HCT116 (cell line): ENCODE measurements at regions not wholly inside any gene's neighbourhood (a gene's known extent, or its start where the extent isn't known, plus 50 kb on each side); places are given as distances from the start of the nearest gene placed in this dataset.

ENCODE experiments used
- ATAC-seq: fragments of 200-7000 bp; cut with Tn5 transposase; 2 replicates; pipeline ENCODE4 v1.9.1; 2020; ENCODE audit warnings: mild to moderate bottlenecking, moderate library complexity
- BruUV-seq: library from RNA; stranded (reverse); fragments of 400-500 nt; replicated peaks from 2 replicates; lab custom pipeline; 2021; lab: Mats Ljungman, UMichigan
- CTCF ChIA-PET: fragments of 300-600 bp; sonication (Branson Sonifier 250); formaldehyde crosslinking; loops from one replicate; lab custom pipeline; 2021; ENCODE audit warnings: antibody characterized with exemption; lab: Charles Lee
- POLR2A ChIA-PET: fragments of 300-600, 350-600 bp; sonication (Branson Sonifier 250); formaldehyde crosslinking; loops from one replicate; lab custom pipeline; 2021; ENCODE audit warnings: antibody characterized with exemption; lab: Charles Lee
- RAD21 ChIA-PET, 2 experiments: fragments of 300-600 bp; sonication (Branson Sonifier 250); formaldehyde crosslinking; loops; one replicate each; lab custom pipeline; 2023; ENCODE audit warnings: low total read pairs in 2 of 2; ENCODE audit not compliant: uncharacterized antibody in 2 of 2, unreplicated experiment in 2 of 2, low non-redundant PET in 1 of 2; lab: Charles Lee
- DNase-seq: peaks from one replicate; pipeline ENCODE4 v3.0.0-alpha.2; 2010; ENCODE audit warnings: low read depth, low spot score
- H2AFZ ChIP-seq: fragments of 200-600 bp; shearing (Covaris generic), sonication (generic); 2 replicates; pipeline ENCODE4 v1.6.1; 2017; ENCODE audit warnings: low read depth, mixed run types, mixed read lengths, antibody characterized with exemption, low read length; ENCODE audit not compliant: poor library complexity, severe bottlenecking
- H3K27ac ChIP-seq: 2 replicates; pipeline ENCODE4 v1.5.1; 2012; ENCODE audit warnings: low read depth, low read length
- H3K27me3 ChIP-seq: fragments of 200-600 bp; sonication (generic); 2 replicates; pipeline ENCODE4 v1.6.1; 2016; ENCODE audit warnings: mixed run types, low read length, mixed read lengths; ENCODE audit not compliant: insufficient read depth
- H3K36me3 ChIP-seq, 2 experiments: fragments of 200-500 bp in 1 of 2; fragments of 200-600 bp in 1 of 2; sonication (Bioruptor generic) in 1 of 2; sonication (generic) in 1 of 2; 2 replicates each; pipeline versions ENCODE4 v1.5.1 to v1.6.1; 2014 to 2016; ENCODE audit warnings: low read length in 2 of 2, inconsistent platforms in 1 of 2, mixed read lengths in 1 of 2, mixed run types in 1 of 2; ENCODE audit not compliant: insufficient read depth in 2 of 2, control insufficient read depth in 1 of 2
- H3K4me1 ChIP-seq, 2 experiments: fragments of 200-600 bp in 1 of 2; sonication (generic) in 1 of 2; 2 replicates each; pipeline versions ENCODE4 v1.5.1 to v1.6.1; 2012 to 2017; ENCODE audit warnings: low read length in 2 of 2, inconsistent platforms in 1 of 2, mild to moderate bottlenecking in 1 of 2, mixed read lengths in 1 of 2, mixed run types in 1 of 2, moderate library complexity in 1 of 2; ENCODE audit not compliant: insufficient read depth in 2 of 2, control insufficient read depth in 1 of 2
- H3K4me2 ChIP-seq: fragments of 200-600 bp; sonication (generic); 2 replicates; pipeline ENCODE4 v1.6.1; 2017; ENCODE audit warnings: mixed run types, low read length, mixed read lengths
- H3K4me3 ChIP-seq, 2 experiments: fragments of 200-600 bp in 1 of 2; sonication (generic) in 1 of 2; replicated peaks in 1 of 2; 2 replicates each; pipeline ENCODE4 v1.5.1; 2011 to 2016; ENCODE audit warnings: low read length in 2 of 2, control low read depth in 1 of 2, low read depth in 1 of 2, mild to moderate bottlenecking in 1 of 2, mixed read lengths in 1 of 2, mixed run types in 1 of 2
- H3K79me2 ChIP-seq: fragments of 200-600 bp; sonication (generic); 2 replicates; pipeline ENCODE4 v1.6.1; 2017; ENCODE audit warnings: mild to moderate bottlenecking, mixed run types, low read length, moderate library complexity, mixed read lengths; ENCODE audit not compliant: insufficient read depth
- H3K9ac ChIP-seq: fragments of 200-600 bp; sonication (generic); 2 replicates; pipeline ENCODE4 v1.6.1; 2016; ENCODE audit warnings: low read length, mixed read lengths
- H3K9me2 ChIP-seq: fragments of 200-600 bp; sonication (generic), shearing (Covaris generic); 2 replicates; pipeline ENCODE4 v1.6.1; 2017; ENCODE audit warnings: mixed run types, mild to moderate bottlenecking, moderate library complexity; ENCODE audit not compliant: insufficient read depth
- H3K9me3 ChIP-seq, 2 experiments: fragments of 200-500 bp in 1 of 2; fragments of 200-600 bp in 1 of 2; sonication (Bioruptor generic) in 1 of 2; sonication (generic) in 1 of 2; 2 replicates each; pipeline ENCODE4 v1.6.1; 2014 to 2017; ENCODE audit warnings: low read length in 2 of 2, mixed read lengths in 2 of 2, inconsistent platforms in 1 of 2, low read depth in 1 of 2, mild to moderate bottlenecking in 1 of 2, mixed run types in 1 of 2, moderate library complexity in 1 of 2; ENCODE audit not compliant: control insufficient read depth in 1 of 2, insufficient read depth in 1 of 2
- H4K20me1 ChIP-seq: fragments of 200-600 bp; sonication (generic), shearing (Covaris generic); 2 replicates; pipeline ENCODE4 v1.6.1; 2017; ENCODE audit warnings: mixed run types, mild to moderate bottlenecking, moderate library complexity; ENCODE audit not compliant: insufficient read depth
- ATF3 ChIP-seq: IDR thresholded peaks from 2 replicates; pipeline ENCODE4 v1.6.1; 2012
- CBX3 ChIP-seq: IDR thresholded peaks from 2 replicates; pipeline ENCODE4 v1.6.1; 2012; ENCODE audit warnings: low read depth
- EGR1 ChIP-seq: IDR thresholded peaks from 2 replicates; pipeline ENCODE4 v1.6.1; 2012; ENCODE audit warnings: low read depth
- EZH2 ChIP-seq: fragments of 200-600 bp; sonication (generic); IDR thresholded peaks from 2 replicates; pipeline ENCODE4 v1.6.1; 2017; ENCODE audit warnings: antibody characterized with exemption, mixed run types
- FOSL1 ChIP-seq: IDR thresholded peaks from 2 replicates; pipeline ENCODE4 v1.6.1; 2012; ENCODE audit warnings: low read depth
- JUND ChIP-seq: IDR thresholded peaks from 2 replicates; pipeline ENCODE4 v1.6.1; 2012
- POLR2A ChIP-seq: IDR thresholded peaks from 2 replicates; pipeline ENCODE4 v1.7.0; 2011; ENCODE audit warnings: borderline replicate concordance; ENCODE audit not compliant: insufficient read depth, insufficient read length; ENCODE audit errors: extremely low read depth
- POLR2AphosphoS5 ChIP-seq: IDR thresholded peaks from 2 replicates; pipeline ENCODE4 v1.6.1; 2011; ENCODE audit warnings: mild to moderate bottlenecking, low read depth, low read length, moderate library complexity
- RAD21 ChIP-seq: IDR thresholded peaks from 2 replicates; pipeline ENCODE4 v1.6.1; 2012; ENCODE audit warnings: low read depth, mild to moderate bottlenecking
- REST ChIP-seq: IDR thresholded peaks from 2 replicates; pipeline ENCODE4 v1.6.1; 2012; ENCODE audit warnings: low read depth
- TCF7L2 ChIP-seq: IDR thresholded peaks from 2 replicates; pipeline ENCODE4 v1.7.0; 2011; ENCODE audit warnings: borderline replicate concordance, inconsistent platforms; ENCODE audit not compliant: insufficient read depth, insufficient read length; ENCODE audit errors: extremely low read depth
- ZFX ChIP-seq: fragments of 450-650 bp; IDR thresholded peaks from 2 replicates; pipeline ENCODE4 v1.6.1; 2017
- ZNF274 ChIP-seq: fragments of 200-500 bp; sonication (Bioruptor generic); IDR thresholded peaks from 2 replicates; pipeline ENCODE4 v1.6.1; 2014; ENCODE audit warnings: mild to moderate bottlenecking, low read depth, low read length, inconsistent platforms
- intact Hi-C: fragments of 100-400 bp; cut with micrococcal nuclease; formaldehyde crosslinking; loops from 2 replicates; pipeline ENCODE4 v1.10.0; 2022

- no peaks in the 10 kb centered on the region for H3K36me3 ChIP-seq
- TF ChIP-seq JUND (no peak), REST (no peak), ZFX (no peak), POLR2A (no peak), FOSL1 (no peak), TCF7L2 (no peak), ZNF274 (no peak), CBX3 (no peak), POLR2AphosphoS5 (no peak), ATF3 (no peak), EZH2 (no peak), RAD21 (no peak), EGR1 (no peak)
- TF ChIP-seq, all 23 proteins: peak for 0
- Histone ChIP-seq H3K27ac (no peak overlapping the region), H4K20me1 (no peaks in the 10 kb centered on the region), H2AFZ (no peak overlapping the region), H3K9me3 (no peaks in the 10 kb centered on the region), H3K27me3 (no peaks in the 10 kb centered on the region), H3K4me3 (no peak overlapping the region), H3K79me2 (no peaks in the 10 kb centered on the region), H3K9me2 (no peaks in the 10 kb centered on the region), H3K4me2 (no peak overlapping the region), H3K9ac (no peak overlapping the region), H3K4me1 (peaks cover 0 to 2% of the 10 kb centered on the region in 2 experiments; a peak in 1 of 4 replicates)
- POLR2A ChIA-PET: no interaction called here
- no peak for DNase-seq
- RAD21 ChIA-PET: no interaction called here
- BruUV-seq: no TSS peak
- CTCF ChIA-PET: no interaction called here
- no peak for ATAC-seq
- intact Hi-C loops: no loop called here
Measured at GRCh38 chr5:14054111-14054854, 88.9 kb upstream of the TRIO start.
